Endodermal cell (in vitro differentiated cells): ENCODE measurements at regions not wholly inside any gene's neighbourhood (a gene's known extent, or its start where the extent isn't known, plus 50 kb on each side); places are given as distances from the start of the nearest gene placed in this dataset.

Experiments
- DNase-seq: peaks from one replicate; pipeline ENCODE4 v3.0.0-alpha.2; 2017
- H3K27ac ChIP-seq: 2 replicates; pipeline ENCODE4 v1.5.1; 2013; ENCODE audit warnings: mild to moderate bottlenecking, low read depth, low read length, moderate library complexity
- H3K27me3 ChIP-seq: 2 replicates; pipeline ENCODE4 v1.6.1; 2013; ENCODE audit warnings: mild to moderate bottlenecking, low read length, moderate library complexity; ENCODE audit not compliant: insufficient read depth, control insufficient read depth, poor library complexity, severe bottlenecking
- H3K36me3 ChIP-seq: 2 replicates; pipeline ENCODE4 v1.7.0; 2013; ENCODE audit warnings: mild to moderate bottlenecking, low read length, moderate library complexity; ENCODE audit not compliant: control insufficient read depth, insufficient read depth
- H3K4me1 ChIP-seq: one replicate; pipeline ENCODE4 v1.7.0; 2013; ENCODE audit warnings: low read length; ENCODE audit not compliant: control insufficient read depth, insufficient read depth
- H3K4me3 ChIP-seq: 2 replicates; pipeline ENCODE4 v1.5.1; 2013; ENCODE audit warnings: mild to moderate bottlenecking, low read length, moderate library complexity
- H3K9ac ChIP-seq: 2 replicates; pipeline ENCODE4 v1.6.1; 2013; ENCODE audit warnings: mild to moderate bottlenecking, low read length, moderate library complexity; ENCODE audit not compliant: poor library complexity, severe bottlenecking; ENCODE audit errors: extremely low read depth
- H3K9me3 ChIP-seq: 2 replicates; pipeline ENCODE4 v1.6.1; 2013; ENCODE audit warnings: mild to moderate bottlenecking, low read length, moderate library complexity; ENCODE audit not compliant: control insufficient read depth
- H3K27ac Mint-ChIP-seq: 2 replicates; pipeline ENCODE4 v1.8.0; 2020; ENCODE audit warnings: mixed read lengths
- H3K27me3 Mint-ChIP-seq: 2 replicates; pipeline ENCODE4 v1.8.0; 2021; ENCODE audit warnings: mild to moderate bottlenecking, mixed read lengths; ENCODE audit not compliant: insufficient read depth
- H3K36me3 Mint-ChIP-seq: 2 replicates; pipeline ENCODE4 v1.8.0; 2020; ENCODE audit warnings: low read depth, mixed read lengths
- H3K4me1 Mint-ChIP-seq: 2 replicates; pipeline ENCODE4 v1.8.0; 2020; ENCODE audit warnings: mixed read lengths
- H3K4me3 Mint-ChIP-seq: 2 replicates; pipeline ENCODE4 v1.8.0; 2020; ENCODE audit warnings: mild to moderate bottlenecking, moderate library complexity, mixed read lengths
- H3K9me3 Mint-ChIP-seq: 2 replicates; pipeline ENCODE4 v1.8.0; 2020; ENCODE audit warnings: mild to moderate bottlenecking, mixed read lengths
- whole genome bisulfite sequencing, 2 experiments: methylation state at CpG; one replicate each; pipeline versions ENCODE4 v1.1.5 to v1.1.7; 2013; ENCODE audit warnings: missing lambda C conversion rate in 2 of 2, mixed read lengths in 1 of 2; ENCODE audit not compliant: insufficient coverage in 1 of 2, insufficient read length in 1 of 2; 5-methylcytosine and 5-hydroxymethylcytosine counted together
- TF ChIP-seq, protein P1 (sequence below): fragments of 200-600 bp; sonication (generic); conservative IDR thresholded peaks from 2 replicates; pipeline ENCODE4 v1.5.0; 2021; ENCODE audit warnings: antibody characterized with exemption, mild to moderate bottlenecking

DNA sequence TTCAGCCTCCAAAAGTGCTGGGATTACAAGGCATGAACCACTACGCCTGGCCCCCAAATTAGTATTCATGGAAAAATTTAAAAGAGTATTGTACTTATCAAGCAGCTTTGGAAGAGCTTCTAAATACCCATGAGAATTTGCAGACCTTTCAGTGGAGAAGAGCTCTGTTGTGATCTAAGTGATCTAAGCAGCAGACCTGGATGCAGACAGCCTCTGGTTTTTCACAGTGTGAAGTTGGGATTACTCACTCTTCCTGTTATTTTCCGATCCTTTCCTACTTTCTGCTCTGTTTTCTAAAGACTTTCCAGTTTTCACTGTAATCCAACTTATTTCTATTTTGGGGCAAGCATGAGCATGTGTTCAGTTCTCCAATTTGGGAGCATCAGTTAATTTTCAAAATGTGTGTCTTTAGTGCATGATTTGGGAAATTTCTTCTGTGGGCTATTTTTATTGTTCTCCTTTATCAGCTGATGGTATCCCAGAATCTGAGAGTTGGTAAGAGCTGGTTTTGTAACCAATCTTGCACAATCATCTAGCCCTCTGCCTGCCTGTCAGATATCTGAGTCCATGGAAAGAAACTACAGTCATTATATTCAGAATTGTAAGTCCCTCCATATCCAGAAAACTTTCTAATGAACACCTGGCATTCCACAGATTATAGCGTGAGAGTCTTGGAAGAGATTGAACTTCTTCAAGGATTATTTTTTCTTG, 207.7 kb upstream of the DTNBP1 start:
- no peaks in the 10 kb centered on the region for H3K4me1 ChIP-seq
- no peak overlapping the region for H3K27ac Mint-ChIP-seq
- no peaks in the 10 kb centered on the region for H3K9me3 Mint-ChIP-seq
- no peak overlapping the region for H3K9ac ChIP-seq
- H3K4me3 Mint-ChIP-seq: no peak overlapping the region
- H3K36me3 Mint-ChIP-seq: no peaks in the 10 kb centered on the region
- DNase-seq: no peak
- H3K27me3 Mint-ChIP-seq: peaks cover 33% of the 10 kb centered on the region
- H3K4me3 ChIP-seq: no peak overlapping the region
- TF ChIP-seq, protein P1, sequence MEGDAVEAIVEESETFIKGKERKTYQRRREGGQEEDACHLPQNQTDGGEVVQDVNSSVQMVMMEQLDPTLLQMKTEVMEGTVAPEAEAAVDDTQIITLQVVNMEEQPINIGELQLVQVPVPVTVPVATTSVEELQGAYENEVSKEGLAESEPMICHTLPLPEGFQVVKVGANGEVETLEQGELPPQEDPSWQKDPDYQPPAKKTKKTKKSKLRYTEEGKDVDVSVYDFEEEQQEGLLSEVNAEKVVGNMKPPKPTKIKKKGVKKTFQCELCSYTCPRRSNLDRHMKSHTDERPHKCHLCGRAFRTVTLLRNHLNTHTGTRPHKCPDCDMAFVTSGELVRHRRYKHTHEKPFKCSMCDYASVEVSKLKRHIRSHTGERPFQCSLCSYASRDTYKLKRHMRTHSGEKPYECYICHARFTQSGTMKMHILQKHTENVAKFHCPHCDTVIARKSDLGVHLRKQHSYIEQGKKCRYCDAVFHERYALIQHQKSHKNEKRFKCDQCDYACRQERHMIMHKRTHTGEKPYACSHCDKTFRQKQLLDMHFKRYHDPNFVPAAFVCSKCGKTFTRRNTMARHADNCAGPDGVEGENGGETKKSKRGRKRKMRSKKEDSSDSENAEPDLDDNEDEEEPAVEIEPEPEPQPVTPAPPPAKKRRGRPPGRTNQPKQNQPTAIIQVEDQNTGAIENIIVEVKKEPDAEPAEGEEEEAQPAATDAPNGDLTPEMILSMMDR: no peak
- H3K36me3 ChIP-seq: no peaks in the 10 kb centered on the region
- whole genome bisulfite sequencing, 2 experiments: 88 to 100% methylated on average over 2 to 3 of the region's 3 CpGs
- peaks cover 15% of the 10 kb centered on the region for H3K4me1 Mint-ChIP-seq
- H3K9me3 ChIP-seq: no peaks in the 10 kb centered on the region
- H3K27ac ChIP-seq: no peak overlapping the region
- no peaks in the 10 kb centered on the region for H3K27me3 ChIP-seq

- Mint-ChIP-seq H3K27ac (no peak overlapping the region), H3K4me1 (no peaks in the 10 kb centered on the region), H3K27me3 (peaks cover 3% of the 10 kb centered on the region), H3K4me3 (no peak overlapping the region), H3K36me3 (no peaks in the 10 kb centered on the region), H3K9me3 (no peaks in the 10 kb centered on the region)
- Histone ChIP-seq H3K27me3 (no peaks in the 10 kb centered on the region), H3K9ac (no peak overlapping the region), H3K36me3 (no peaks in the 10 kb centered on the region), H3K4me1 (peaks cover 10% of the 10 kb centered on the region), H3K4me3 (no peak overlapping the region), H3K27ac (no peak overlapping the region), H3K9me3 (no peaks in the 10 kb centered on the region)
- TF ChIP-seq, protein P1: no peak
- no peak for DNase-seq
Observed at GRCh38 chr6:15864708-15865062, 201.9 kb upstream of the DTNBP1 start.

DNA sequence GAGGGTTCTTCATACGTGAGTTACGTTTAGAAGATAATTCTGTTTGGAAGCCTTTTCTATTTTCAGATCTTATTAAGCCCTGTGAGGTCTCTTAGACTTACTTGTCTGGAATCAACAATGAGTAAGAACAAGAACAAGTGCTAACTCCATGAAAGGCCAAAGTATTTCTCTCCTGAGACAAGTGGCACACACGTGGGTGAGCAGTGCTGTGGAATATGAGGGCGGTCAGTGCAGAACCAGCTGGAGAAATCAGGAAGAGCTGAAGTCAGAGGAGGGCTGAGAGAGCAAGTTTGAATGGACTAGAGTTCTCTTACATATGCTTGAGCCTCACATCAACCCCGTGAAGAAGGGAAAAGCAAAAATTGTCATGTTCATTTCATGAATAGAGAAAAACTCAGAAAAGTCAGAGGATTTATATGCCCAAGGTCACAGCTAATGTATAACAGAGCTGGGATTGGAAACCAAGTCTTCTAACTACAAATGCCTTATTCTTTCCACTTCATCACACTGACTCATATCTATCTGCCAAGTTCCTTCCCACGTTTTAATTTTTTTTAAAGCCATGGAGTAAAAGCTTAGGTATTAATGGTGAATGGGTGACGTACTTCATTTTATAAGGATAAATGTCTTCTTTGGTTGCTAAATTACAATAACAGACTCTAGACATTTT, 201.3 kb upstream of the DTNBP1 start:
- no peak for DNase-seq
- TF ChIP-seq, protein P1: no peak
- Mint-ChIP-seq H3K9me3 (no peaks in the 10 kb centered on the region), H3K27me3 (peaks cover 3% of the 10 kb centered on the region), H3K36me3 (no peaks in the 10 kb centered on the region), H3K4me3 (no peak overlapping the region), H3K27ac (no peak overlapping the region), H3K4me1 (no peaks in the 10 kb centered on the region)
- no peak overlapping the region for H3K9ac ChIP-seq
- WGBS, 2 experiments: 70 to 79% methylated on average over 3 to 5 of the region's 7 CpGs
- H3K4me1 ChIP-seq: peaks cover 10% of the 10 kb centered on the region
- no peak overlapping the region for H3K27ac ChIP-seq
- H3K36me3 ChIP-seq: no peaks in the 10 kb centered on the region
- H3K4me3 ChIP-seq: no peak overlapping the region
- H3K9me3 ChIP-seq: no peaks in the 10 kb centered on the region
- H3K27me3 ChIP-seq: no peaks in the 10 kb centered on the region
